ENCODE measurements at regions not wholly inside any gene's neighbourhood (a gene's known extent, or its start where the extent isn't known, plus 50 kb on each side); places are given as distances from the start of the nearest gene placed in this dataset.

DNA sequence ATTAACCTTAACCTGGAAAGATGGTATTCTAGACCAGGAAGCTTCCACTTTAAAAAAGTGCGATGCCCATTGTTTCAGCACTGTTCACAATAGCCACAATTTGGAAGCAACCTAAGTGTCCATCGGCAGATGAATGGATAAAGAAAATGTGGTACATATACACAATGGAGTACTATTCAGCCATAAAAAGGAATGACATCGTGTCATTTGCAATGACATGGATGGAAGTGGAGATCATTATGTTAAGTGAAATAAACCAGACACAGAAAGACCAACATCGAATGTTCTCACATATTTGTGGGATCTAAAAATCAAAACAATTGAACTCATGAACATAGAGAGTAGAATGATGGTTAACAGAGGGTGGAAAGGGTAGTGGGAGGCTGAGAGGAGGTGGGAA is 94.2 kb downstream of the NR2F2 start:
- TF ChIP-seq, protein P1, sequence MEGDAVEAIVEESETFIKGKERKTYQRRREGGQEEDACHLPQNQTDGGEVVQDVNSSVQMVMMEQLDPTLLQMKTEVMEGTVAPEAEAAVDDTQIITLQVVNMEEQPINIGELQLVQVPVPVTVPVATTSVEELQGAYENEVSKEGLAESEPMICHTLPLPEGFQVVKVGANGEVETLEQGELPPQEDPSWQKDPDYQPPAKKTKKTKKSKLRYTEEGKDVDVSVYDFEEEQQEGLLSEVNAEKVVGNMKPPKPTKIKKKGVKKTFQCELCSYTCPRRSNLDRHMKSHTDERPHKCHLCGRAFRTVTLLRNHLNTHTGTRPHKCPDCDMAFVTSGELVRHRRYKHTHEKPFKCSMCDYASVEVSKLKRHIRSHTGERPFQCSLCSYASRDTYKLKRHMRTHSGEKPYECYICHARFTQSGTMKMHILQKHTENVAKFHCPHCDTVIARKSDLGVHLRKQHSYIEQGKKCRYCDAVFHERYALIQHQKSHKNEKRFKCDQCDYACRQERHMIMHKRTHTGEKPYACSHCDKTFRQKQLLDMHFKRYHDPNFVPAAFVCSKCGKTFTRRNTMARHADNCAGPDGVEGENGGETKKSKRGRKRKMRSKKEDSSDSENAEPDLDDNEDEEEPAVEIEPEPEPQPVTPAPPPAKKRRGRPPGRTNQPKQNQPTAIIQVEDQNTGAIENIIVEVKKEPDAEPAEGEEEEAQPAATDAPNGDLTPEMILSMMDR (IDR thresholded peaks at IDR 0.05; ENCODE audit: borderline replicate concordance, extremely low read depth, low read length, poor library complexity, severe bottlenecking): no peak
- TF ChIP-seq EZH2 (IDR thresholded peaks at IDR 0.05; ENCODE audit: borderline replicate concordance, low read depth, low read length, severe bottlenecking): no peak
